ENCODE measurements at regions not wholly inside any gene's neighbourhood (a gene's known extent, or its start where the extent isn't known, plus 50 kb on each side); places are given as distances from the start of the nearest gene placed in this dataset.

DNA sequence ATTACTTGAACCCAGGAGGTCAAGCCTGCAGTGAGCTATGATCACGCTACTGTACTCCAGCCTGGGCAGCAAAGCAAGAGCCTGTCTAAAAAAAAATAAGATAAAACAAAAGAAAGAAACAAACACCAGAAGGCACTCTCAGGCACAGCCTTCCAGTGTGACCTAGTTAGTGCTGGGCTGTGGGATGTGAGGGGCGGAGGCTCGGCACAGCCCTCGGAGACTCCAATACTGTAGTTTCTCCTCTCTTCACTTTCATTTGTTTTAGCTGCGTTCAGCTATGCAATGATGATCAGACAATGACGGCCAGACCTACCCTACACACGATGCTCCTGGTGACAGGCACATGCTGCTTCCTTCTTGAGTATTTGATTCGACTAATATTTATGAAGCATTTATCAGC, 127.7 kb downstream of the SOCS6 start:
- TF ChIP-seq POLR2AphosphoS5 (IDR thresholded peaks at IDR 0.05; ENCODE audit: insufficient read depth in 1 of 2, low read depth in 1 of 2): no peak
- TF ChIP-seq, protein P1, sequence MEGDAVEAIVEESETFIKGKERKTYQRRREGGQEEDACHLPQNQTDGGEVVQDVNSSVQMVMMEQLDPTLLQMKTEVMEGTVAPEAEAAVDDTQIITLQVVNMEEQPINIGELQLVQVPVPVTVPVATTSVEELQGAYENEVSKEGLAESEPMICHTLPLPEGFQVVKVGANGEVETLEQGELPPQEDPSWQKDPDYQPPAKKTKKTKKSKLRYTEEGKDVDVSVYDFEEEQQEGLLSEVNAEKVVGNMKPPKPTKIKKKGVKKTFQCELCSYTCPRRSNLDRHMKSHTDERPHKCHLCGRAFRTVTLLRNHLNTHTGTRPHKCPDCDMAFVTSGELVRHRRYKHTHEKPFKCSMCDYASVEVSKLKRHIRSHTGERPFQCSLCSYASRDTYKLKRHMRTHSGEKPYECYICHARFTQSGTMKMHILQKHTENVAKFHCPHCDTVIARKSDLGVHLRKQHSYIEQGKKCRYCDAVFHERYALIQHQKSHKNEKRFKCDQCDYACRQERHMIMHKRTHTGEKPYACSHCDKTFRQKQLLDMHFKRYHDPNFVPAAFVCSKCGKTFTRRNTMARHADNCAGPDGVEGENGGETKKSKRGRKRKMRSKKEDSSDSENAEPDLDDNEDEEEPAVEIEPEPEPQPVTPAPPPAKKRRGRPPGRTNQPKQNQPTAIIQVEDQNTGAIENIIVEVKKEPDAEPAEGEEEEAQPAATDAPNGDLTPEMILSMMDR (IDR thresholded peaks at IDR 0.05): no peak
